ENCODE measurements at regions not wholly inside any gene's neighbourhood (a gene's known extent, or its start where the extent isn't known, plus 50 kb on each side); places are given as distances from the start of the nearest gene placed in this dataset.

DNA sequence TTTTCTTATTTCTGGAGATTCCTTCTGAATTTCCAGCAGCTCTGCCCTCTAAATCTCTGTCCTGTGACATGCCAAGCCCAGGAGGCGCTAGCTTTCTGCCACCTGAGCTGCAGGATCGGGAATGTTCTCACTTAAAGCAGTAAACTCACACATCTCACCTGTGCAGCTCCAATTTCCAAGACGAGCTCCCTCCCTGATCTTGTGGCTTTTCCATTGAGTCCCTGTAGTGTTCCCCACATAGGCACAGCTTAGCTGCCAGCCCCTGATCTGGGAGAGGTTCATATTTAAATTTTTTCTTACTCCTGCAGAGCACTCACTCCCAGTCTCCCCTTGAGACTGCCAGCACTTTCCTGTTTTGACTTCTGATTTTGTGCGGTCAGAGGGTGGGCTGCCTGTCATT is 479.3 kb downstream of the GLRX3 start:
- no peak for DNase-seq (ENCODE audit: low read depth, low spot score)
- TF ChIP-seq, protein P1, sequence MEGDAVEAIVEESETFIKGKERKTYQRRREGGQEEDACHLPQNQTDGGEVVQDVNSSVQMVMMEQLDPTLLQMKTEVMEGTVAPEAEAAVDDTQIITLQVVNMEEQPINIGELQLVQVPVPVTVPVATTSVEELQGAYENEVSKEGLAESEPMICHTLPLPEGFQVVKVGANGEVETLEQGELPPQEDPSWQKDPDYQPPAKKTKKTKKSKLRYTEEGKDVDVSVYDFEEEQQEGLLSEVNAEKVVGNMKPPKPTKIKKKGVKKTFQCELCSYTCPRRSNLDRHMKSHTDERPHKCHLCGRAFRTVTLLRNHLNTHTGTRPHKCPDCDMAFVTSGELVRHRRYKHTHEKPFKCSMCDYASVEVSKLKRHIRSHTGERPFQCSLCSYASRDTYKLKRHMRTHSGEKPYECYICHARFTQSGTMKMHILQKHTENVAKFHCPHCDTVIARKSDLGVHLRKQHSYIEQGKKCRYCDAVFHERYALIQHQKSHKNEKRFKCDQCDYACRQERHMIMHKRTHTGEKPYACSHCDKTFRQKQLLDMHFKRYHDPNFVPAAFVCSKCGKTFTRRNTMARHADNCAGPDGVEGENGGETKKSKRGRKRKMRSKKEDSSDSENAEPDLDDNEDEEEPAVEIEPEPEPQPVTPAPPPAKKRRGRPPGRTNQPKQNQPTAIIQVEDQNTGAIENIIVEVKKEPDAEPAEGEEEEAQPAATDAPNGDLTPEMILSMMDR (IDR thresholded peaks at IDR 0.05; ENCODE audit: low read depth, low read length): no peak
- H3K4me3 ChIP-seq (ENCODE audit: low read depth, low read length): no peak overlapping the region
- in situ Hi-C loops (cut with HindIII; ENCODE audit: low sequenced_read_pairs): no loop called here

GRCh38 chr10:130617985-130618384 is 481.8 kb downstream of the GLRX3 start:
- H3K4me3 ChIP-seq (ENCODE audit: low read depth, low read length): no peak overlapping the region
- TF ChIP-seq, protein P1 (IDR thresholded peaks at IDR 0.05; ENCODE audit: low read depth, low read length): no peak
- in situ Hi-C loops (cut with HindIII; ENCODE audit: low sequenced_read_pairs): no loop called here
- no peak for DNase-seq (ENCODE audit: low read depth, low spot score)

GRCh38 chr10:130618647-130619046 is 482.5 kb downstream of the GLRX3 start:
- DNase-seq (ENCODE audit: low read depth, low spot score): no peak
- in situ Hi-C loops (cut with HindIII; ENCODE audit: low sequenced_read_pairs): no loop called here
- TF ChIP-seq, protein P1 (IDR thresholded peaks at IDR 0.05; ENCODE audit: low read depth, low read length): no peak
- no peak overlapping the region for H3K4me3 ChIP-seq (ENCODE audit: low read depth, low read length)

GRCh38 chr10:130621231-130621775 is 485.1 kb downstream of the GLRX3 start:
- H3K4me3 ChIP-seq (ENCODE audit: low read depth, low read length): no peak overlapping the region
- no peak for DNase-seq (ENCODE audit: low read depth, low spot score)
- in situ Hi-C loops (cut with HindIII; ENCODE audit: low sequenced_read_pairs): no loop called here
- TF ChIP-seq, protein P1 (IDR thresholded peaks at IDR 0.05; ENCODE audit: low read depth, low read length): no peak

GRCh38 chr10:130623680-130624267 is 487.6 kb downstream of the GLRX3 start:
- in situ Hi-C loops (cut with HindIII; ENCODE audit: low sequenced_read_pairs): no loop called here
- H3K4me3 ChIP-seq (ENCODE audit: low read depth, low read length): no peak overlapping the region
- TF ChIP-seq, protein P1 (IDR thresholded peaks at IDR 0.05; ENCODE audit: low read depth, low read length): no peak
- no peak for DNase-seq (ENCODE audit: low read depth, low spot score)

GRCh38 chr10:130627346-130628045 is 491.3 kb downstream of the GLRX3 start:
- no peak for DNase-seq (ENCODE audit: low read depth, low spot score)
- no peak overlapping the region for H3K4me3 ChIP-seq (ENCODE audit: low read depth, low read length)
- TF ChIP-seq, protein P1 (IDR thresholded peaks at IDR 0.05; ENCODE audit: low read depth, low read length): no peak
- in situ Hi-C loops (cut with HindIII; ENCODE audit: low sequenced_read_pairs): no loop called here
